Upper lobe of left lung (tissue), 6 donors: ENCODE measurements at regions not wholly inside any gene's neighbourhood (a gene's known extent, or its start where the extent isn't known, plus 50 kb on each side); places are given as distances from the start of the nearest gene placed in this dataset.
A peak's percentile ranks its signal among the peaks of the same experiment; 100 is the strongest.

Source experiments
- ATAC-seq, 2 donors: fragments of 200-7000 bp; cut with Tn5 transposase; one replicate each; pipeline ENCODE4 v1.9.1; 2022; ENCODE audit warnings: mild to moderate bottlenecking in 2 of 2, moderate library complexity in 2 of 2; ENCODE audit not compliant: low FRiP score in 2 of 2
- DNase-seq, 2 donors: peaks; one replicate each; pipeline ENCODE4 v3.0.0-alpha.2; 2019 to 2020
- H3K27ac ChIP-seq, 4 donors: fragments of 200-600 bp; sonication (generic); one replicate each; pipeline ENCODE4 v1.5.1; 2016 to 2019
- H3K27me3 ChIP-seq, 4 donors: fragments of 200-600 bp; sonication (generic); one replicate each; pipeline ENCODE4 v1.5.1; 2017 to 2019
- H3K36me3 ChIP-seq, 4 donors: fragments of 200-600 bp; sonication (generic); one replicate each; pipeline ENCODE4 v1.5.1; 2016 to 2019
- H3K4me1 ChIP-seq, 4 donors: fragments of 200-600 bp; sonication (generic); one replicate each; pipeline ENCODE4 v1.5.1; 2018 to 2019
- H3K4me3 ChIP-seq, 4 donors: fragments of 200-600 bp; sonication (generic); one replicate each; pipeline ENCODE4 v1.5.1; 2017 to 2019; ENCODE audit warnings: mild to moderate bottlenecking in 2 of 4, moderate library complexity in 1 of 4
- H3K9me3 ChIP-seq, 4 donors: fragments of 200-600 bp; sonication (generic); one replicate each; pipeline ENCODE4 v1.5.1; 2018 to 2019
- EP300 ChIP-seq, 4 donors: sonication (generic); formaldehyde crosslinking; IDR thresholded peaks; one replicate each; pipeline ENCODE4 v1.5.1; 2017; ENCODE audit warnings: antibody characterized with exemption in 4 of 4, control low read depth in 2 of 4
- POLR2A ChIP-seq, 4 donors: fragments of 450-650 bp; IDR thresholded peaks; one replicate each; pipeline ENCODE4 v1.5.1; 2016 to 2017; ENCODE audit warnings: antibody characterized with exemption in 4 of 4, mild to moderate bottlenecking in 2 of 4
- POLR2AphosphoS5 ChIP-seq, 2 donors: sonication (generic); formaldehyde crosslinking; IDR thresholded peaks; one replicate each; pipeline ENCODE4 v1.5.1; 2017; ENCODE audit warnings: antibody characterized with exemption in 2 of 2
- WGBS, 2 donors: methylation state at CpG; one replicate each; pipeline ENCODE4 v1.1.5; 2017 to 2018; 5-methylcytosine and 5-hydroxymethylcytosine counted together
- TF ChIP-seq, protein P1 (sequence below), 6 experiments: fragments of 450-650 bp in 4 of 6; fragments of 200-600 bp in 2 of 6; sonication (generic) in 2 of 6; IDR thresholded peaks; one replicate each; pipeline ENCODE4 v1.5.1; 2016 to 2019; ENCODE audit warnings: antibody characterized with exemption in 6 of 6
- donor health status: DM: no; HTN: no; CAD: no; lungs with moderate emphysema.
- donor health status: DM: no; HTN: yes; CAD: no; lungs with severe emphysema.

DNA sequence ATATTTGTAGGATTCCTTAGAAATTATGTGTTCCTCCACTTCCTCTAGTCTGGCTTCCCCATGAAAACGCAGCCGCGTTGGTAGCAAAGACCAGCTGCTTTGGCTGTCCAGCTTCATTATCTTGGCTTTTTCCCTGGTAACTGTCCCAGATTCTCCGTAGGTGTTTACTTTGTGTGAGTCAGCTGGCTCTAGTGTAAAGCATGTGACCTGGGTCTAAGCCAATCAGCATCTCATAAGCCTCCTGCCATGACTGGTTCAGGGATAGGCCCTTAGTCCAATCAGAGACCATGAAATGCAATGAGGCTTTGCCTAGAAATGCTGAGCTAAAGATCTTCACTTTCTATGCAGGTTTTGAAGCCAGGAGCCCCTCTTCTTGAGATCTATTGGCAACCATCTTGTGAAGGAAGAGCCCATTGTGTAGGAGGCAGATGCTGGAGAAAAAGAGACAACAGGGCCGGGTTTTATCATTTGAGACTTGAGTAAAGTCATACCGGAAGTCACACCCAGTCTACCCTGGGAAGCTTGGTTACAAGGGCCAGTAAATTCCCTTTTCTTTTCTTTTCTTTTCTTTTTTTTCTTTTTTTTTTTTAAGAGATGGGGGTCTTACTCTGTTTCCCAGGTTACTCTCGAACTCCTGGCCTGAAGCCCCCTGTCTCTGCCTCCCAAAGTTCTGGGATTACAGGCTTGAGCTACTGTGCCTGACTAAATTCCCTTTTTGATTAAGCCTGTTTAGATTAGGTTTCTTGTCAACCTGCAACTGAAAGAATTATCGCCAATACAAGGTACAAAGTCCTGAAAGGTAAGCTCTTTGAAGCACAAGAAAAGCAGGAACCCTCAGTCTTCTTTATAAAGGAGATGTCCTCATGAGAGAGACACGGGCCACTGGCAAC, 256.5 kb upstream of the RREB1 start:
- no peaks in the 10 kb centered on the region for H3K9me3 ChIP-seq
- DNase-seq, result peak in 1 of 2 donors; percentile 34
- ATAC-seq, result peak; percentile 90 to 95
- H3K36me3 ChIP-seq, result no peaks in the 10 kb centered on the region
- H3K27ac ChIP-seq, result peak overlapping the region in 3 of 4 donors; percentile 9 to 34 (median 16)
- no peak overlapping the region for H3K4me3 ChIP-seq
- 64 to 84% methylated on average over 9 of the region's 9 CpGs for WGBS, 2 donors
- peaks cover 3 to 6% (median 5%) of the 10 kb centered on the region in 4 donors for H3K4me1 ChIP-seq
- TF ChIP-seq EP300 (IDR thresholded peaks at IDR 0.05) (no peak), POLR2AphosphoS5 (IDR thresholded peaks at IDR 0.05) (peak; percentile 18 to 70), POLR2A (IDR thresholded peaks at IDR 0.05) (peak in 1 of 4 donors; percentile 31)
- TF ChIP-seq, protein P1, sequence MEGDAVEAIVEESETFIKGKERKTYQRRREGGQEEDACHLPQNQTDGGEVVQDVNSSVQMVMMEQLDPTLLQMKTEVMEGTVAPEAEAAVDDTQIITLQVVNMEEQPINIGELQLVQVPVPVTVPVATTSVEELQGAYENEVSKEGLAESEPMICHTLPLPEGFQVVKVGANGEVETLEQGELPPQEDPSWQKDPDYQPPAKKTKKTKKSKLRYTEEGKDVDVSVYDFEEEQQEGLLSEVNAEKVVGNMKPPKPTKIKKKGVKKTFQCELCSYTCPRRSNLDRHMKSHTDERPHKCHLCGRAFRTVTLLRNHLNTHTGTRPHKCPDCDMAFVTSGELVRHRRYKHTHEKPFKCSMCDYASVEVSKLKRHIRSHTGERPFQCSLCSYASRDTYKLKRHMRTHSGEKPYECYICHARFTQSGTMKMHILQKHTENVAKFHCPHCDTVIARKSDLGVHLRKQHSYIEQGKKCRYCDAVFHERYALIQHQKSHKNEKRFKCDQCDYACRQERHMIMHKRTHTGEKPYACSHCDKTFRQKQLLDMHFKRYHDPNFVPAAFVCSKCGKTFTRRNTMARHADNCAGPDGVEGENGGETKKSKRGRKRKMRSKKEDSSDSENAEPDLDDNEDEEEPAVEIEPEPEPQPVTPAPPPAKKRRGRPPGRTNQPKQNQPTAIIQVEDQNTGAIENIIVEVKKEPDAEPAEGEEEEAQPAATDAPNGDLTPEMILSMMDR (IDR thresholded peaks at IDR 0.05), result no peak
- no peaks in the 10 kb centered on the region for H3K27me3 ChIP-seq

DNA sequence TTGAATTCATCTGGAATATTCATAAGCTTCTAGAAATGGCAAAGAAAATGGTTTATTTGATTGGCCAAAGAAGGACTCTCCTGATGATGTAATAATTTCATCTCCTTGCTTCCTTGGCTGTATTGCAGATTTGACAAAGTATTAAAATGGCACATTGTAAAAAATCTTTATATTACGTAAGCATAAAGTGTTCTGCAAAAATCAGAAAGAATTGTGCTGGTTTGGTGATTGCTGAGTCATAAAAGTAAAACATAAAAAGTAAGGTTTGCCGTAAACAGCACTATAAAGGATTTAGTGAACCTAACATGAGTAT, 255.9 kb upstream of the RREB1 start:
- H3K27me3 ChIP-seq, result no peaks in the 10 kb centered on the region
- H3K4me1 ChIP-seq, result peaks cover 9 to 12% (median 11%) of the 10 kb centered on the region in 4 donors
- DNase-seq, result no peak
- TF ChIP-seq EP300 (IDR thresholded peaks at IDR 0.05), result no peak
- no peak for TF ChIP-seq POLR2AphosphoS5 (IDR thresholded peaks at IDR 0.05)
- TF ChIP-seq, protein P1 (IDR thresholded peaks at IDR 0.05), result no peak
- TF ChIP-seq POLR2A (IDR thresholded peaks at IDR 0.05), result no peak
- WGBS, 2 donors, result 86% methylated on average over 2 of the region's 2 CpGs
- no peak for ATAC-seq
- H3K4me3 ChIP-seq, result no peak overlapping the region
- H3K27ac ChIP-seq, result no peak overlapping the region
- no peaks in the 10 kb centered on the region for H3K36me3 ChIP-seq
- H3K9me3 ChIP-seq, result no peaks in the 10 kb centered on the region

DNA sequence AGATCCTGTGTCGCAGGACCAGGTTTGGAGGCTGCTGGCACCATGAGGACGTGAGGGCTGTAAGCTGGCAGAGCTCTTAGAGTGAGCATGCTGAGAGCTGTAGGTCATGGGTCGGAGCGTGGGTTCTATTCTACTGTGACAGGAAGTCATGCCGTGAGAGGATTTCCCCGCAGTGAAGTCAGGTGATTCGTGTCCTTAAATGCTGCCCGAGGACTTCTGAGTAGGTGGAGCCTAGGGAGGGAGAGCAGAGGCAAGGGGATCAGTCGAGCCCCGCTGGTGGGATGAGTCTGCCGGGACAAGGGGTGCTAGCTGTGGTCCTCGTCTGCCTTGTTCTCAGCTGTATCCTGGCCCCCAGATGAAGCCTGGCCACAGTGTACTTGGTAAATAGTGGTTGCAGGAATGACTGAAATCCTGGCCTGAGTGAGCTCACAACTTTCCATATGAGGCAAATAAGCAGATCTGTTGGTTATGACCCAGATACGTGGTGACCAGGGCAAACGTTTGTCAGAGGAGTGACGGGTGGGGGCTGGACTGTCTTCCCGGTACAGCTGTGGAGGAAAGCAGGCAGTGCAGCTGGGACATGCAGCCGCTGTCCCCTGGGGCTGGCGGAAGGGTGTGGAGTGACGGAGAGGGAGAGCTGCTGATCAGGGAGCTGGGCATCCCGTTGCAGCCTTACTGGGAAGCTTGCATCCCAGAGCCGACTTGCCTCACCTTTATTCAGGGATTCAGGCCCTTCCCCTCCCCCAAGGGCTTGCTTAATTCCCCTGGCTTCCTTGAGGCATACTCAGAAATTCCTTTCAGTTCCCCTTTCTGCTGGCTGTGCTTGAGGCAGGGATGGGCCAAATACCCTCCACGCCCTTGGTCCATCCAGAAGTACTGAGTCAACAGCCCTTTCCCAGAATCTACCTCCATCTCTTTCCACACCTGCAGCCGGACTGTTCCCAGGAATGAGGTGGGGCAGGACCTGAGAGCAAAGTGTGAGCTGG, 250.9 kb upstream of the RREB1 start:
- WGBS, 2 donors, result 16 to 18% methylated on average over 20 to 23 of the region's 23 CpGs
- Histone ChIP-seq H3K36me3 (no peaks in the 10 kb centered on the region), H3K9me3 (no peaks in the 10 kb centered on the region), H3K4me1 (peaks cover 22 to 35% (median 24%) of the 10 kb centered on the region in 4 donors), H3K4me3 (peak overlapping the region in 3 of 4 donors; percentile 13 to 24 (median 21)), H3K27me3 (no peaks in the 10 kb centered on the region), H3K27ac (peak overlapping the region; percentile 70 to 95 (median 82))
- TF ChIP-seq POLR2AphosphoS5 (IDR thresholded peaks at IDR 0.05) (peak; percentile 39 to 76), EP300 (IDR thresholded peaks at IDR 0.05) (peak; percentile 78 to 97 (median 90)), POLR2A (IDR thresholded peaks at IDR 0.05) (peak in 2 of 4 donors; percentile 32 to 82)
- TF ChIP-seq, protein P1 (IDR thresholded peaks at IDR 0.05), result peak in 2 of 6 experiments; percentile 34 to 43
- ATAC-seq, result peak; percentile 84 to 88
- DNase-seq, result peak; percentile 69 to 93

DNA sequence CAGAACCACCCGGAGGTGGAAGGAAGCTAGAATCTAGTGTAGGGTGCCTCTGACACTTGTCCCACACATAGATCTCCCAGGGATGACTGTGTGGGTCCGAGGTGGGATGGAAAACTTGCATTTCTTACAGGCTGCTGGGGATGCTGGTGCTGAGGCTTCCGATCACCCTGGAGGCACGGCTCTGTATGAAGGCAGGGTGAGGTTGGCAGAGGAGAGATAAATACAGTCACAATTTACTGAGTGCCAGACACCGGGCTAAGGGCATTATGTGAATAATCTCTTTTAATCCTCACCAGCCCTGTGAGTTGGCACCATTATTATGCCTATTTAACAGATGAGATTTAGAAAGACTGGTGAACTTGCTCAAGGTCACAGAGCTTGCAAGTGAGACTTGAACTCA, 250.2 kb upstream of the RREB1 start:
- Histone ChIP-seq H3K36me3 (no peaks in the 10 kb centered on the region), H3K4me3 (no peak overlapping the region), H3K9me3 (no peaks in the 10 kb centered on the region), H3K27ac (peak overlapping the region; percentile 43 to 95 (median 74)), H3K4me1 (peaks cover 22 to 35% (median 24%) of the 10 kb centered on the region in 4 donors), H3K27me3 (no peaks in the 10 kb centered on the region)
- ATAC-seq, result no peak
- no peak for DNase-seq
- WGBS, 2 donors, result 42 to 64% methylated on average over 3 to 5 of the region's 5 CpGs
- no peak for TF ChIP-seq POLR2AphosphoS5 (IDR thresholded peaks at IDR 0.05)
- TF ChIP-seq POLR2A (IDR thresholded peaks at IDR 0.05), result no peak
- TF ChIP-seq, protein P1 (IDR thresholded peaks at IDR 0.05), result no peak
- no peak for TF ChIP-seq EP300 (IDR thresholded peaks at IDR 0.05)
